ENCODE measurements at regions not wholly inside any gene's neighbourhood (a gene's known extent, or its start where the extent isn't known, plus 50 kb on each side); places are given as distances from the start of the nearest gene placed in this dataset.

DNA sequence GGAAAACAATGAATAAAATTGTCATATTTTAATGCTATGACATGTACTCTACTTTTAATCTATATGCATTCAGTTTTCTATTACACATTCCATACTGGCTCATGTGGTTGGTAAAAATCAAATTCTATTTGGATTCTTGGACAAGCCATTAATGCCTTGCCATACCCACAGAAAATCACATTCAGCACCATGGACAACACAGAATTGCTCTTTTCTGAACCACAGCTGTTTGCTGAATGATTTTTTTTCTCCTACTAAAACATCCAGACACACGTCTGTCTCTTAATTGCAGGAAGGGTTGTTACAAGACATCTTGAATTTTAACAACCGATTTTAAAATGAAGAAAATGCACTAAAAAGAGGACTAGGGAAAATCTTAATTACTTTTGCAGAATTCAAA is 675.6 kb downstream of the BRINP1 start:
- no peak for TF ChIP-seq KAT7 (CRISPR knock-in tag; IDR thresholded peaks at IDR 0.05; ENCODE audit: borderline replicate concordance)
- TF ChIP-seq, protein P1, sequence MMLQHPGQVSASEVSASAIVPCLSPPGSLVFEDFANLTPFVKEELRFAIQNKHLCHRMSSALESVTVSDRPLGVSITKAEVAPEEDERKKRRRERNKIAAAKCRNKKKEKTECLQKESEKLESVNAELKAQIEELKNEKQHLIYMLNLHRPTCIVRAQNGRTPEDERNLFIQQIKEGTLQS (CRISPR knock-in tag; conservative IDR thresholded peaks at IDR 0.05): no peak
- no peak for TF ChIP-seq TCF7 (CRISPR knock-in tag; IDR thresholded peaks at IDR 0.05; ENCODE audit: low read depth)
- no peak for TF ChIP-seq NR3C1 (CRISPR knock-in tag; conservative IDR thresholded peaks at IDR 0.05; ENCODE audit: low read depth)
- TF ChIP-seq, protein P2, sequence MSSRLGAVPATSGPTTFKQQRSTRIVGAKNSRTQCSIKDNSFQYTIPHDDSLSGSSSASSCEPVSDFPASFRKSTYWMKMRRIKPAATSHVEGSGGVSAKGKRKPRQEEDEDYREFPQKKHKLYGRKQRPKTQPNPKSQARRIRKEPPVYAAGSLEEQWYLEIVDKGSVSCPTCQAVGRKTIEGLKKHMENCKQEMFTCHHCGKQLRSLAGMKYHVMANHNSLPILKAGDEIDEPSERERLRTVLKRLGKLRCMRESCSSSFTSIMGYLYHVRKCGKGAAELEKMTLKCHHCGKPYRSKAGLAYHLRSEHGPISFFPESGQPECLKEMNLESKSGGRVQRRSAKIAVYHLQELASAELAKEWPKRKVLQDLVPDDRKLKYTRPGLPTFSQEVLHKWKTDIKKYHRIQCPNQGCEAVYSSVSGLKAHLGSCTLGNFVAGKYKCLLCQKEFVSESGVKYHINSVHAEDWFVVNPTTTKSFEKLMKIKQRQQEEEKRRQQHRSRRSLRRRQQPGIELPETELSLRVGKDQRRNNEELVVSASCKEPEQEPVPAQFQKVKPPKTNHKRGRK (CRISPR knock-in tag; IDR thresholded peaks at IDR 0.05; ENCODE audit: borderline replicate concordance): no peak

Data from WTC11 (cell line).